ENCODE measurements at regions not wholly inside any gene's neighbourhood (a gene's known extent, or its start where the extent isn't known, plus 50 kb on each side); places are given as distances from the start of the nearest gene placed in this dataset.

- in situ Hi-C loops (cut with HindIII; ENCODE audit: low sequenced_read_pairs), result no loop called here
- DNase-seq (ENCODE audit: low read depth), result no peak
- no peak overlapping the region for H3K4me3 ChIP-seq (ENCODE audit: low read depth, low read length)
- no peak for TF ChIP-seq CTCF (IDR thresholded peaks at IDR 0.05; ENCODE audit: low read depth, low read length, missing control alignments)
Observed at GRCh38 chr16:73877150-73877549, 419.5 kb upstream of the PSMD7 start.

- in situ Hi-C loops (cut with HindIII; ENCODE audit: low sequenced_read_pairs), result no loop called here
- no peak overlapping the region for H3K4me3 ChIP-seq (ENCODE audit: low read depth, low read length)
- no peak for DNase-seq (ENCODE audit: low read depth)
- TF ChIP-seq CTCF (IDR thresholded peaks at IDR 0.05; ENCODE audit: low read depth, low read length, missing control alignments), result no peak
Observed at GRCh38 chr16:73875996-73876690, 420.5 kb upstream of the PSMD7 start.

GRCh38 chr16:73874324-73874723, 422.3 kb upstream of the PSMD7 start:
- in situ Hi-C loops (cut with HindIII; ENCODE audit: low sequenced_read_pairs), result no loop called here
- no peak for DNase-seq (ENCODE audit: low read depth)
- TF ChIP-seq CTCF (IDR thresholded peaks at IDR 0.05; ENCODE audit: low read depth, low read length, missing control alignments), result no peak
- H3K4me3 ChIP-seq (ENCODE audit: low read depth, low read length), result no peak overlapping the region

GRCh38 chr16:73873643-73874042, 423.0 kb upstream of the PSMD7 start:
- no peak for DNase-seq (ENCODE audit: low read depth)
- in situ Hi-C loops (cut with HindIII; ENCODE audit: low sequenced_read_pairs), result no loop called here
- no peak overlapping the region for H3K4me3 ChIP-seq (ENCODE audit: low read depth, low read length)
- no peak for TF ChIP-seq CTCF (IDR thresholded peaks at IDR 0.05; ENCODE audit: low read depth, low read length, missing control alignments)

GRCh38 chr16:73872856-73873255, 423.8 kb upstream of the PSMD7 start:
- DNase-seq (ENCODE audit: low read depth), result no peak
- no peak for TF ChIP-seq CTCF (IDR thresholded peaks at IDR 0.05; ENCODE audit: low read depth, low read length, missing control alignments)
- no peak overlapping the region for H3K4me3 ChIP-seq (ENCODE audit: low read depth, low read length)
- in situ Hi-C loops (cut with HindIII; ENCODE audit: low sequenced_read_pairs), result no loop called here

- no peak for TF ChIP-seq CTCF (IDR thresholded peaks at IDR 0.05; ENCODE audit: low read depth, low read length, missing control alignments)
- DNase-seq (ENCODE audit: low read depth), result no peak
- no peak overlapping the region for H3K4me3 ChIP-seq (ENCODE audit: low read depth, low read length)
- in situ Hi-C loops (cut with HindIII; ENCODE audit: low sequenced_read_pairs), result no loop called here
Observed at GRCh38 chr16:73871088-73871733, 425.4 kb upstream of the PSMD7 start.

All from astrocyte of the cerebellum (primary cell).